ENCODE measurements at regions not wholly inside any gene's neighbourhood (a gene's known extent, or its start where the extent isn't known, plus 50 kb on each side); places are given as distances from the start of the nearest gene placed in this dataset.

DNA sequence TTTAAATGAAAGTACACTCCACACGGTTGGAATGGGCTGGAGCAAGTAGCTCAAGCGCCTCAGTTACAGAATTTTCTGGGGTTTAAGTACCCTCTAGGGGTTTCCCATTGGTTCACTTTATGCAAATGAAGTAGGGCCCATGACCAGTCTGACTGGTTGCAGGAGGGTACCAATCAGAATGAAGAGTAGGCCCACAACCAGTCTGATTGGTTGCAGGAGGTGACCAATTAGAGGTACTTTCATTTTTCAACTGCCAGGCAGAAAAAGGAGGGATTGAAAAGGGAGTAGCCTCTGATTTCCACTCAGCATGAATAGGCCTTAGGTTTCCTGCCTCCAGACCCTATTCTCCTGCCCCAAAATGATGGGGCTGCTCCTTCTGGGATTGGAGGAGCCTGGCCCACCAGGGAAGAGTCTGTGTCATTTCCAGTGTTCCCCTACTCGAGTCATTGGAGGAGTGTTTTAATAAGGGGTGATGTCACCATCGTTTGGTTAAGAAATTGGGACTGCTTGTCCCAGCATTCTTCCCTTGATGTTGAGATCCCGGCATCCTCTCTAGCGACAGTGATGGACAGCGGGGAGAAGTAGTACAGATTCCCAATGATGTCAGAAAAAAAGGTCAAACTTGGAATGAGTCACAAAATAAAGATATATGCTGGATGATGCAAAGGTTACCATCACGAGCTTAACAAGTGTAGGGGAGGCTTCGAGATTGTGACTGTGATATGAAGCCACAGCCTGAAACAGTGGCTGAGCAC lies 210.4 kb downstream of the SH3BP4 start:
- no peak overlapping the region for H3K27ac ChIP-seq (ENCODE audit: extremely low read depth, low read depth, low read length)
- no peaks in the 10 kb centered on the region for H3K9me3 ChIP-seq (ENCODE audit: control insufficient read depth, insufficient read depth, low read depth, low read length)
- CTCF ChIA-PET = no interaction called here
- TF ChIP-seq KLF9 (tag by site-specific recombination; IDR thresholded peaks at IDR 0.05; ENCODE audit: low read depth) = no peak
- TF ChIP-seq INSM2 (tag by site-specific recombination; IDR thresholded peaks at IDR 0.05) = no peak
- no peak for TF ChIP-seq ZNF37A (tag by site-specific recombination; IDR thresholded peaks at IDR 0.05)
- TF ChIP-seq KLF8 (tag by site-specific recombination; IDR thresholded peaks at IDR 0.05) = no peak
- TF ChIP-seq RBAK (tag by site-specific recombination; IDR thresholded peaks at IDR 0.05) = no peak
- no peak for TF ChIP-seq IKZF3 (tag by site-specific recombination; IDR thresholded peaks at IDR 0.05)
- TF ChIP-seq, protein P1, sequence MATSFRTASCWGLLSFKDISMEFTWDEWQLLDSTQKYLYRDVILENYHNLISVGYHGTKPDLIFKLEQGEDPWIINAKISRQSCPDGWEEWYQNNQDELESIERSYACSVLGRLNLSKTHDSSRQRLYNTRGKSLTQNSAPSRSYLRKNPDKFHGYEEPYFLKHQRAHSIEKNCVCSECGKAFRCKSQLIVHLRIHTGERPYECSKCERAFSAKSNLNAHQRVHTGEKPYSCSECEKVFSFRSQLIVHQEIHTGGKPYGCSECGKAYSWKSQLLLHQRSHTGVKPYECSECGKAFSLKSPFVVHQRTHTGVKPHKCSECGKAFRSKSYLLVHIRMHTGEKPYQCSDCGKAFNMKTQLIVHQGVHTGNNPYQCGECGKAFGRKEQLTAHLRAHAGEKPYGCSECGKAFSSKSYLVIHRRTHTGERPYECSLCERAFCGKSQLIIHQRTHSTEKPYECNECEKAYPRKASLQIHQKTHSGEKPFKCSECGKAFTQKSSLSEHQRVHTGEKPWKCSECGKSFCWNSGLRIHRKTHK (tag by site-specific recombination; IDR thresholded peaks at IDR 0.05) = no peak
- TF ChIP-seq, protein P2, sequence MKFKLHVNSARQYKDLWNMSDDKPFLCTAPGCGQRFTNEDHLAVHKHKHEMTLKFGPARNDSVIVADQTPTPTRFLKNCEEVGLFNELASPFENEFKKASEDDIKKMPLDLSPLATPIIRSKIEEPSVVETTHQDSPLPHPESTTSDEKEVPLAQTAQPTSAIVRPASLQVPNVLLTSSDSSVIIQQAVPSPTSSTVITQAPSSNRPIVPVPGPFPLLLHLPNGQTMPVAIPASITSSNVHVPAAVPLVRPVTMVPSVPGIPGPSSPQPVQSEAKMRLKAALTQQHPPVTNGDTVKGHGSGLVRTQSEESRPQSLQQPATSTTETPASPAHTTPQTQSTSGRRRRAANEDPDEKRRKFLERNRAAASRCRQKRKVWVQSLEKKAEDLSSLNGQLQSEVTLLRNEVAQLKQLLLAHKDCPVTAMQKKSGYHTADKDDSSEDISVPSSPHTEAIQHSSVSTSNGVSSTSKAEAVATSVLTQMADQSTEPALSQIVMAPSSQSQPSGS (tag by site-specific recombination; IDR thresholded peaks at IDR 0.05; ENCODE audit: low read depth) = peak; percentile 47; the same call in 1 of the 2 replicates
- 0 out of 2 replicates have a peak, but pooled peaks have one; percentile 32 for TF ChIP-seq PRDM10 (tag by site-specific recombination; IDR thresholded peaks at IDR 0.05)
- TF ChIP-seq ZNF701 (tag by site-specific recombination; IDR thresholded peaks at IDR 0.05) = no peak
- no peak for TF ChIP-seq TCF7L2 (IDR thresholded peaks at IDR 0.05; ENCODE audit: borderline replicate concordance, low read depth, low read length)
- POLR2A ChIA-PET = no interaction called here
- H3K4me3 ChIP-seq (ENCODE audit: low read depth, low read length) = no peak overlapping the region
- H3K36me3 ChIP-seq (ENCODE audit: control insufficient read depth in 2 of 2, insufficient read depth in 1 of 2, low read length in 2 of 2) = no peaks in the 10 kb centered on the region
- H3K4me1 ChIP-seq (ENCODE audit: control insufficient read depth, insufficient read depth, low read length) = no peaks in the 10 kb centered on the region

DNA sequence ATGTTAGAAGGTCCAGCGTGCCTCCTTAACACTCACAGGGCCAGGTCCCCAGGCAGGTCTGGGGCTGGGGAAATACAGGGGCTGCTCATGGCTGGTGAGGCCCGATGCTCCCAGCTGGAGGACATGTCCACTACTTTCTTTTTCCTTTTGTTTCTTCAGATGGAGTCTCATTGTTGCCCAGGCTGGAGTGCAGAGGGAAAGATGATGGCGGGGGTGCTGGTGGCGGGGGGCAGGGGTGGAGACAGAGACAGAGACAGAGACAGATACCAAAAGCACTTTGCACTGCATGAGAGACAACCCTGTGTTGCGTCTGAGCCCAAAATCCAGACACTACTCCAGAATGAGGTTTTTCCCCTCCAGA lies 211.0 kb downstream of the SH3BP4 start:
- no peaks in the 10 kb centered on the region for H3K4me1 ChIP-seq (ENCODE audit: control insufficient read depth, insufficient read depth, low read length)
- POLR2A ChIA-PET = no interaction called here
- TF ChIP-seq, protein P3, sequence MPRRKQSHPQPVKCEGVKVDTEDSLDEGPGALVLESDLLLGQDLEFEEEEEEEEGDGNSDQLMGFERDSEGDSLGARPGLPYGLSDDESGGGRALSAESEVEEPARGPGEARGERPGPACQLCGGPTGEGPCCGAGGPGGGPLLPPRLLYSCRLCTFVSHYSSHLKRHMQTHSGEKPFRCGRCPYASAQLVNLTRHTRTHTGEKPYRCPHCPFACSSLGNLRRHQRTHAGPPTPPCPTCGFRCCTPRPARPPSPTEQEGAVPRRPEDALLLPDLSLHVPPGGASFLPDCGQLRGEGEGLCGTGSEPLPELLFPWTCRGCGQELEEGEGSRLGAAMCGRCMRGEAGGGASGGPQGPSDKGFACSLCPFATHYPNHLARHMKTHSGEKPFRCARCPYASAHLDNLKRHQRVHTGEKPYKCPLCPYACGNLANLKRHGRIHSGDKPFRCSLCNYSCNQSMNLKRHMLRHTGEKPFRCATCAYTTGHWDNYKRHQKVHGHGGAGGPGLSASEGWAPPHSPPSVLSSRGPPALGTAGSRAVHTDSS (tag by site-specific recombination; IDR thresholded peaks at IDR 0.05) = no peak
- TF ChIP-seq ZSCAN23 (tag by site-specific recombination; IDR thresholded peaks at IDR 0.05) (no peak), SCRT1 (tag by site-specific recombination; IDR thresholded peaks at IDR 0.05; ENCODE audit: borderline replicate concordance) (no peak), KLF1 (tag by site-specific recombination; IDR thresholded peaks at IDR 0.05) (no peak), ZNF560 (tag by site-specific recombination; IDR thresholded peaks at IDR 0.05; ENCODE audit: borderline replicate concordance) (no peak), ZNF658 (tag by site-specific recombination; IDR thresholded peaks at IDR 0.05) (no peak), ZNF768 (tag by site-specific recombination; IDR thresholded peaks at IDR 0.05) (no peak), ZNF292 (tag by site-specific recombination; IDR thresholded peaks at IDR 0.05; ENCODE audit: borderline replicate concordance, low read depth) (no peak), ZNF138 (tag by site-specific recombination; IDR thresholded peaks at IDR 0.05; ENCODE audit: borderline replicate concordance) (no peak), HOXA7 (CRISPR knock-in tag; IDR thresholded peaks at IDR 0.05; ENCODE audit: borderline replicate concordance) (no peak)
- TF ChIP-seq, protein P4, sequence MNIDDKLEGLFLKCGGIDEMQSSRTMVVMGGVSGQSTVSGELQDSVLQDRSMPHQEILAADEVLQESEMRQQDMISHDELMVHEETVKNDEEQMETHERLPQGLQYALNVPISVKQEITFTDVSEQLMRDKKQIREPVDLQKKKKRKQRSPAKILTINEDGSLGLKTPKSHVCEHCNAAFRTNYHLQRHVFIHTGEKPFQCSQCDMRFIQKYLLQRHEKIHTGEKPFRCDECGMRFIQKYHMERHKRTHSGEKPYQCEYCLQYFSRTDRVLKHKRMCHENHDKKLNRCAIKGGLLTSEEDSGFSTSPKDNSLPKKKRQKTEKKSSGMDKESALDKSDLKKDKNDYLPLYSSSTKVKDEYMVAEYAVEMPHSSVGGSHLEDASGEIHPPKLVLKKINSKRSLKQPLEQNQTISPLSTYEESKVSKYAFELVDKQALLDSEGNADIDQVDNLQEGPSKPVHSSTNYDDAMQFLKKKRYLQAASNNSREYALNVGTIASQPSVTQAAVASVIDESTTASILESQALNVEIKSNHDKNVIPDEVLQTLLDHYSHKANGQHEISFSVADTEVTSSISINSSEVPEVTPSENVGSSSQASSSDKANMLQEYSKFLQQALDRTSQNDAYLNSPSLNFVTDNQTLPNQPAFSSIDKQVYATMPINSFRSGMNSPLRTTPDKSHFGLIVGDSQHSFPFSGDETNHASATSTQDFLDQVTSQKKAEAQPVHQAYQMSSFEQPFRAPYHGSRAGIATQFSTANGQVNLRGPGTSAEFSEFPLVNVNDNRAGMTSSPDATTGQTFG (tag by site-specific recombination; IDR thresholded peaks at IDR 0.05; ENCODE audit: borderline replicate concordance) = no peak

More for the DNA sequence above, 211.0 kb downstream of the SH3BP4 start:
- Histone ChIP-seq H3K27ac (ENCODE audit: extremely low read depth, low read depth, low read length) (no peak overlapping the region), H3K36me3 (ENCODE audit: control insufficient read depth in 2 of 2, insufficient read depth in 1 of 2, low read length in 2 of 2) (no peaks in the 10 kb centered on the region), H3K4me3 (ENCODE audit: low read depth, low read length) (no peak overlapping the region), H3K9me3 (ENCODE audit: control insufficient read depth, insufficient read depth, low read depth, low read length) (no peaks in the 10 kb centered on the region)
- CTCF ChIA-PET = no interaction called here

All from HEK293 (cell line).